GM12878 (cell line): ENCODE measurements at regions not wholly inside any gene's neighbourhood (a gene's known extent, or its start where the extent isn't known, plus 50 kb on each side); places are given as distances from the start of the nearest gene placed in this dataset.

Experiments
- CHD2 ChIP-seq: IDR thresholded peaks from 2 replicates; pipeline ENCODE4 v1.6.1; 2011; ENCODE audit warnings: low read depth, low read length, improper control_type of control experiment, borderline replicate concordance
- CTCF ChIP-seq, 3 experiments: IDR thresholded peaks in 2 of 3; conservative IDR thresholded peaks in 1 of 3; 2 replicates each; pipeline ENCODE4 v1.5.1; 2011; ENCODE audit warnings: low read depth in 3 of 3, low read length in 3 of 3, mild to moderate bottlenecking in 3 of 3, control low read depth in 2 of 3, moderate library complexity in 2 of 3, inconsistent platforms in 1 of 3, mixed read lengths in 1 of 3; ENCODE audit not compliant: control insufficient read depth in 2 of 3, insufficient read depth in 1 of 3; ENCODE audit errors: extremely low read depth in 1 of 3
- DPF2 ChIP-seq: fragments of 450-650 bp; IDR thresholded peaks from 2 replicates; pipeline ENCODE4 v1.6.1; 2017; ENCODE audit warnings: mild to moderate bottlenecking
- EGR1 ChIP-seq, 2 experiments: IDR thresholded peaks; 1 replicate in 1 of 2; 2 replicates in 1 of 2; pipeline ENCODE4 v1.6.1; 2011 to 2012; ENCODE audit warnings: low read depth in 2 of 2, low read length in 2 of 2, borderline replicate concordance in 1 of 2, mild to moderate bottlenecking in 1 of 2, moderate library complexity in 1 of 2
- ELK1 ChIP-seq: IDR thresholded peaks from 2 replicates; pipeline ENCODE4 v1.6.1; 2012; ENCODE audit warnings: low read depth, low read length, improper control_type of control experiment
- GABPA ChIP-seq: IDR thresholded peaks from 2 replicates; pipeline ENCODE4 v1.6.1; 2014; ENCODE audit warnings: antibody characterized with exemption, low read depth, mild to moderate bottlenecking, inconsistent platforms
- NFYB ChIP-seq: IDR thresholded peaks from 2 replicates; pipeline ENCODE4 v1.6.1; 2011; ENCODE audit warnings: low read depth, mild to moderate bottlenecking, low read length, improper control_type of control experiment, moderate library complexity; ENCODE audit not compliant: insufficient read depth
- REST ChIP-seq: IDR thresholded peaks from 2 replicates; pipeline ENCODE4 v1.6.1; 2012; ENCODE audit warnings: mild to moderate bottlenecking, low read depth, low read length
- SRF ChIP-seq, 2 experiments: IDR thresholded peaks; 2 replicates each; pipeline ENCODE4 v1.6.1; 2011; ENCODE audit warnings: low read depth in 2 of 2, low read length in 2 of 2, mild to moderate bottlenecking in 1 of 2, moderate library complexity in 1 of 2
- ZBTB11 ChIP-seq: fragments of 450-650 bp; formaldehyde crosslinking; IDR thresholded peaks from 2 replicates; pipeline ENCODE4 v1.5.0; 2022; ENCODE audit warnings: mild to moderate bottlenecking, missing genetic modification characterization
- ZBTB33 ChIP-seq: fragments of 450-650 bp; IDR thresholded peaks from 2 replicates; pipeline ENCODE4 v1.6.1; 2017; ENCODE audit warnings: mild to moderate bottlenecking

GRCh38 chr4:35447474-35447873, 796.8 kb downstream of the ARAP2 start:
- TF ChIP-seq CTCF (IDR thresholded peaks at IDR 0.05 in 2 of 3, conservative IDR thresholded peaks at IDR 0.05 in 1 of 3; ENCODE audit: control insufficient read depth in 2 of 3, extremely low read depth in 1 of 3, insufficient read depth in 1 of 3, low read depth in 3 of 3, low read length in 3 of 3) (no peak), NFYB (no peak), REST (no peak), EGR1 (IDR thresholded peaks at IDR 0.05; ENCODE audit: borderline replicate concordance in 1 of 2, low read depth in 2 of 2, low read length in 2 of 2) (no peak), ELK1 (no peak), CHD2 (no peak), SRF (IDR thresholded peaks at IDR 0.05; ENCODE audit: low read depth in 2 of 2, low read length in 2 of 2) (no peak), GABPA (no peak), ZBTB11 (no peak), ZBTB33 (no peak), DPF2 (no peak)
